GM12892 (cell line): ENCODE measurements at regions not wholly inside any gene's neighbourhood (a gene's known extent, or its start where the extent isn't known, plus 50 kb on each side); places are given as distances from the start of the nearest gene placed in this dataset.

Experiments used
- DNase-seq: peaks from one replicate; pipeline ENCODE4 v3.0.0; 2011; ENCODE audit not compliant: insufficient read length
- FAIRE-seq: peaks from 2 replicates; lab custom pipeline; 2011; peaks lifted over from hg19 to GRCh38; lab: Jason Lieb, UNC
- POLR2A ChIP-seq: IDR thresholded peaks from 2 replicates; pipeline ENCODE4 v1.6.1; 2011; ENCODE audit warnings: low read depth, low read length, control low read depth
- POLR2AphosphoS5 ChIP-seq: IDR thresholded peaks from 2 replicates; pipeline ENCODE4 v1.6.1; 2011; ENCODE audit warnings: low read depth, low read length, control low read depth
- TAF1 ChIP-seq: IDR thresholded peaks from 2 replicates; pipeline ENCODE4 v1.6.1; 2011; ENCODE audit warnings: low read depth, mild to moderate bottlenecking, control low read depth, low read length, borderline replicate concordance

- no peak for FAIRE-seq
- no peak for DNase-seq
- no peak for TF ChIP-seq POLR2A
- no peak for TF ChIP-seq TAF1
- TF ChIP-seq POLR2AphosphoS5, result no peak
Observed at GRCh38 chr17:12590417-12590816, 75.3 kb upstream of the MYOCD start.

- TF ChIP-seq POLR2AphosphoS5 (no peak), POLR2A (no peak), TAF1 (no peak)
- no peak for FAIRE-seq
- DNase-seq, result no peak
Observed at GRCh38 chr17:12591021-12591735, 74.5 kb upstream of the MYOCD start.

GRCh38 chr17:12592941-12593340 lies 72.7 kb upstream of the MYOCD start:
- no peak for DNase-seq
- no peak for TF ChIP-seq POLR2A
- no peak for TF ChIP-seq POLR2AphosphoS5
- TF ChIP-seq TAF1, result no peak
- FAIRE-seq, result no peak

GRCh38 chr17:12596961-12597360 lies 68.7 kb upstream of the MYOCD start:
- FAIRE-seq (no peak), DNase-seq (no peak)
- TF ChIP-seq TAF1 (no peak), POLR2AphosphoS5 (no peak), POLR2A (no peak)

- no peak for TF ChIP-seq TAF1
- no peak for TF ChIP-seq POLR2AphosphoS5
- no peak for TF ChIP-seq POLR2A
- FAIRE-seq (no peak), DNase-seq (no peak)
Observed at GRCh38 chr17:12597895-12598294, 67.8 kb upstream of the MYOCD start.

- no peak for TF ChIP-seq POLR2AphosphoS5
- TF ChIP-seq TAF1, result no peak
- TF ChIP-seq POLR2A, result no peak
- FAIRE-seq, result no peak
Observed at GRCh38 chr17:12599186-12599920, 66.3 kb upstream of the MYOCD start.

GRCh38 chr17:12600349-12600748 lies 65.3 kb upstream of the MYOCD start:
- TF ChIP-seq POLR2A (no peak), POLR2AphosphoS5 (no peak), TAF1 (no peak)
- no peak for DNase-seq
- no peak for FAIRE-seq

More at GRCh38 chr17:12599186-12599920, 66.3 kb upstream of the MYOCD start:
- no peak for DNase-seq

- TF ChIP-seq POLR2A (no peak), POLR2AphosphoS5 (no peak), TAF1 (no peak)
- DNase-seq, result no peak
- no peak for FAIRE-seq
Observed at GRCh38 chr17:12603566-12603965, 62.1 kb upstream of the MYOCD start.

- no peak for FAIRE-seq
- TF ChIP-seq POLR2A (no peak), TAF1 (no peak), POLR2AphosphoS5 (no peak)
- DNase-seq, result no peak
Observed at GRCh38 chr17:12605222-12605621, 60.5 kb upstream of the MYOCD start.

GRCh38 chr17:12613566-12613965 lies 52.1 kb upstream of the MYOCD start:
- DNase-seq (no peak), FAIRE-seq (no peak)
- TF ChIP-seq POLR2A, result no peak
- TF ChIP-seq POLR2AphosphoS5, result no peak
- TF ChIP-seq TAF1, result no peak
